Gastrocnemius medialis (tissue), 4 donors: ENCODE measurements at regions not wholly inside any gene's neighbourhood (a gene's known extent, or its start where the extent isn't known, plus 50 kb on each side); places are given as distances from the start of the nearest gene placed in this dataset.

Experiments
- POLR2A ChIP-seq, 2 donors: fragments of 450-650 bp; IDR thresholded peaks; one replicate each; pipeline ENCODE4 v1.6.1; 2017; ENCODE audit warnings: antibody characterized with exemption in 2 of 2, mild to moderate bottlenecking in 2 of 2, moderate library complexity in 2 of 2
- TF ChIP-seq, protein P1 (sequence below), 5 experiments: fragments of 450-650 bp in 3 of 5; fragments of 200-600 bp in 2 of 5; sonication (generic) in 2 of 5; IDR thresholded peaks in 4 of 5; conservative IDR thresholded peaks in 1 of 5; 1 replicate in 4 of 5; 2 replicates in 1 of 5; pipeline ENCODE4 v1.5.1; 2016 to 2019; ENCODE audit warnings: antibody characterized with exemption in 5 of 5, mild to moderate bottlenecking in 3 of 5, moderate library complexity in 3 of 5

DNA sequence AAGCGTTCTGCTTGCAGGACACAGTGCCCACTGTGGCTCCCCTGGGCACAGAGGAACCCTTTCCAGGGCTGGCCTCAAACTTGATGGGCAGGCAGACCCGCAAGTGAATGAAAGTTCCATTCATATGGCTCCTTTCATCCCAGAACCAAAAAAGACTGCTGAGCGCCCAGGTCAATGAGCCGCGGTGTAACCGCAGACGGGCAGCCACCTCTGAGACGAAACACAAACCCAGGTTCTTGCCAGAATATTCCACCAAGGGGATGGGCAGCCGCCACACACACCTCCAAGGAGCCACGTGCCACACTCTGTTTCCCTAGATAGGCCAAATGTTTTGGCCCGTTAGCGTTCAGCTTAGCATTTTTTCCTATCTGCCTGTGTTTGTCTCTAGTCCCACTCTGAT, 82.8 kb upstream of the IGF1R start:
- TF ChIP-seq, protein P1, sequence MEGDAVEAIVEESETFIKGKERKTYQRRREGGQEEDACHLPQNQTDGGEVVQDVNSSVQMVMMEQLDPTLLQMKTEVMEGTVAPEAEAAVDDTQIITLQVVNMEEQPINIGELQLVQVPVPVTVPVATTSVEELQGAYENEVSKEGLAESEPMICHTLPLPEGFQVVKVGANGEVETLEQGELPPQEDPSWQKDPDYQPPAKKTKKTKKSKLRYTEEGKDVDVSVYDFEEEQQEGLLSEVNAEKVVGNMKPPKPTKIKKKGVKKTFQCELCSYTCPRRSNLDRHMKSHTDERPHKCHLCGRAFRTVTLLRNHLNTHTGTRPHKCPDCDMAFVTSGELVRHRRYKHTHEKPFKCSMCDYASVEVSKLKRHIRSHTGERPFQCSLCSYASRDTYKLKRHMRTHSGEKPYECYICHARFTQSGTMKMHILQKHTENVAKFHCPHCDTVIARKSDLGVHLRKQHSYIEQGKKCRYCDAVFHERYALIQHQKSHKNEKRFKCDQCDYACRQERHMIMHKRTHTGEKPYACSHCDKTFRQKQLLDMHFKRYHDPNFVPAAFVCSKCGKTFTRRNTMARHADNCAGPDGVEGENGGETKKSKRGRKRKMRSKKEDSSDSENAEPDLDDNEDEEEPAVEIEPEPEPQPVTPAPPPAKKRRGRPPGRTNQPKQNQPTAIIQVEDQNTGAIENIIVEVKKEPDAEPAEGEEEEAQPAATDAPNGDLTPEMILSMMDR (IDR thresholded peaks at IDR 0.05 in 4 of 5, conservative IDR thresholded peaks at IDR 0.05 in 1 of 5), result no peak
- no peak for TF ChIP-seq POLR2A (IDR thresholded peaks at IDR 0.05)
